SK-N-SH treated with all-trans-retinoic acid at 6 μM for 48 hours (cell line): ENCODE measurements at regions not wholly inside any gene's neighbourhood (a gene's known extent, or its start where the extent isn't known, plus 50 kb on each side); places are given as distances from the start of the nearest gene placed in this dataset.

Source experiments
- ARNTL ChIP-seq: fragments of 450-650 bp; formaldehyde crosslinking; IDR thresholded peaks from 2 replicates; pipeline ENCODE4 v1.5.0; 2020; ENCODE audit warnings: low read depth, mild to moderate bottlenecking, moderate library complexity, borderline replicate concordance
- BACH2 ChIP-seq: fragments of 250-450 bp; sonication (Bioruptor Pico); IDR thresholded peaks from 2 replicates; pipeline ENCODE4 v1.9.0; 2021; ENCODE audit warnings: mild to moderate bottlenecking, borderline replicate concordance
- CREB5 ChIP-seq: fragments of 250-450 bp; sonication (Bioruptor Pico); IDR thresholded peaks from 2 replicates; pipeline ENCODE4 v1.5.1; 2020; ENCODE audit warnings: low read depth, mild to moderate bottlenecking, moderate library complexity
- CSDC2 ChIP-seq: fragments of 250-450 bp; sonication (Bioruptor Pico); IDR thresholded peaks from 2 replicates; pipeline ENCODE4 v1.5.0; 2020; ENCODE audit warnings: mild to moderate bottlenecking, moderate library complexity
- ISL1 ChIP-seq: fragments of 250-450 bp; sonication (Bioruptor Pico); IDR thresholded peaks from 2 replicates; pipeline ENCODE4 v2.1.2; 2022; ENCODE audit warnings: mild to moderate bottlenecking, moderate library complexity
- OSR1 ChIP-seq: fragments of 250-450 bp; sonication (Bioruptor Pico); IDR thresholded peaks from 2 replicates; pipeline ENCODE4 v1.8.0; 2022; ENCODE audit warnings: moderate library complexity, mild to moderate bottlenecking, inconsistent platforms
- PATZ1 ChIP-seq: fragments of 250-450 bp; sonication (Bioruptor Pico); IDR thresholded peaks from 2 replicates; pipeline ENCODE4 v1.8.0; 2020; ENCODE audit warnings: mild to moderate bottlenecking, moderate library complexity, borderline replicate concordance
- PPARA ChIP-seq: fragments of 250-450 bp; sonication (Bioruptor Pico); IDR thresholded peaks from 2 replicates; pipeline ENCODE4 v1.5.0; 2020; ENCODE audit warnings: mild to moderate bottlenecking, borderline replicate concordance
- RARB ChIP-seq: fragments of 250-450 bp; sonication (Bioruptor Pico); IDR thresholded peaks from 2 replicates; pipeline ENCODE4 v1.8.0; 2021; ENCODE audit warnings: mild to moderate bottlenecking, moderate library complexity
- SNAI2 ChIP-seq: fragments of 250-450 bp; sonication (Bioruptor Pico); IDR thresholded peaks from 2 replicates; pipeline ENCODE4 v1.5.0; 2020; ENCODE audit warnings: mild to moderate bottlenecking, moderate library complexity
- TOX ChIP-seq: fragments of 250-450 bp; sonication (Bioruptor Pico); IDR thresholded peaks from 2 replicates; pipeline ENCODE4 v1.8.0; 2021; ENCODE audit warnings: mild to moderate bottlenecking, moderate library complexity, borderline replicate concordance
- TSHZ2 ChIP-seq: fragments of 250-450 bp; sonication (Bioruptor Pico); IDR thresholded peaks from 2 replicates; pipeline ENCODE4 v1.5.0; 2020; ENCODE audit warnings: mild to moderate bottlenecking, moderate library complexity
- ZFP30 ChIP-seq: fragments of 450-650 bp; formaldehyde crosslinking; IDR thresholded peaks from 2 replicates; pipeline ENCODE4 v1.5.0; 2022; ENCODE audit warnings: mild to moderate bottlenecking, moderate library complexity
- ZNF70 ChIP-seq: fragments of 450-650 bp; formaldehyde crosslinking; IDR thresholded peaks from 2 replicates; pipeline ENCODE4 v1.5.0; 2020; ENCODE audit warnings: mild to moderate bottlenecking, moderate library complexity

- TF ChIP-seq CREB5 (CRISPR knock-in tag) (no peak), RARB (CRISPR knock-in tag) (no peak), TOX (CRISPR knock-in tag) (no peak), PATZ1 (CRISPR knock-in tag) (no peak), ZFP30 (CRISPR knock-in tag) (no peak), OSR1 (CRISPR knock-in tag) (no peak), ZNF70 (no peak), SNAI2 (CRISPR knock-in tag) (no peak), BACH2 (CRISPR knock-in tag) (no peak), ISL1 (CRISPR knock-in tag) (no peak), ARNTL (CRISPR knock-in tag) (no peak), PPARA (CRISPR knock-in tag) (no peak), CSDC2 (CRISPR knock-in tag) (no peak), TSHZ2 (CRISPR knock-in tag) (no peak)
Measured at GRCh38 chr20:24194143-24194542, 205.6 kb upstream of the GGTLC1 start.
